ENCODE measurements at regions not wholly inside any gene's neighbourhood (a gene's known extent, or its start where the extent isn't known, plus 50 kb on each side); places are given as distances from the start of the nearest gene placed in this dataset.

- Histone ChIP-seq H3K9me2 (replicated peaks; ENCODE audit: low read depth, low read length) (no peaks in the 10 kb centered on the region), H2AFZ (ENCODE audit: low read length) (no peak overlapping the region), H3K4me3 (ENCODE audit: low read length, poor library complexity, severe bottlenecking) (no peak overlapping the region), H4K20me1 (ENCODE audit: insufficient read depth, low read length, poor library complexity, severe bottlenecking) (no peaks in the 10 kb centered on the region), H3K27me3 (ENCODE audit: insufficient read depth, low read length, poor library complexity, severe bottlenecking) (no peaks in the 10 kb centered on the region), H3K9me3 (ENCODE audit: insufficient read depth, low read depth, low read length) (0 out of 2 replicates have a peak, but pooled peaks cover 5% of the 10 kb centered on the region), H3K9ac (ENCODE audit: low read depth, low read length, poor library complexity, severe bottlenecking) (no peak overlapping the region), H3K4me1 (ENCODE audit: insufficient read depth, low read length, poor library complexity, severe bottlenecking) (no peaks in the 10 kb centered on the region), H3K36me3 (ENCODE audit: insufficient read depth, low read length) (no peaks in the 10 kb centered on the region), H3F3A (ENCODE audit: low read depth) (no peaks in the 10 kb centered on the region), H3K4me2 (ENCODE audit: low read depth, low read length, poor library complexity, severe bottlenecking) (no peak overlapping the region), H3K79me2 (ENCODE audit: insufficient read depth, low read length) (no peaks in the 10 kb centered on the region)
- no peak for TF ChIP-seq CTCF (conservative IDR thresholded peaks at IDR 0.05; ENCODE audit: low read length)
- no peak for TF ChIP-seq EZH2phosphoT487 (IDR thresholded peaks at IDR 0.05; ENCODE audit: borderline replicate concordance)
Measured at GRCh38 chr3:106755336-106755735, 621.9 kb upstream of the CCDC54 start.

DNA sequence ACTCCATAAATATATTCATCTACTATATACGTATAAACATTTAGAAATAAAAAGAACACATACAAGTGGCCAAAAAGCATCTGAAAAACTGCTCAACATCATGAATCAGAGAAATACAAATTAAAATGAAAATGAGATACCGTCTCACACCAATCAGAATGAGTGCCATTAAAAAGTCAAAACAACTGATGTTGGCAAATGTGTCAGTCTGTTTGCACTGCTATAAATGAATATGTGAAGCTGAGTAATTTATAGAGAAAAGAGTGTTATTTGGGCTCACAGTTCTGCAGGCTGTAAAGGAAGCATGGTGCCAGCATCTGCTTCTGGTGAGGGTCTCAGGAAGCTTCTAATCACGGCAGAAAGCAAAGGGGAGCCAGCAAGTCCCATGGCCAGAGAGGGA, 620.3 kb upstream of the CCDC54 start:
- Histone ChIP-seq H3K79me2 (ENCODE audit: insufficient read depth, low read length) (no peaks in the 10 kb centered on the region), H4K20me1 (ENCODE audit: insufficient read depth, low read length, poor library complexity, severe bottlenecking) (no peaks in the 10 kb centered on the region), H3K4me1 (ENCODE audit: insufficient read depth, low read length, poor library complexity, severe bottlenecking) (no peaks in the 10 kb centered on the region), H3K9ac (ENCODE audit: low read depth, low read length, poor library complexity, severe bottlenecking) (no peak overlapping the region), H3K9me3 (ENCODE audit: insufficient read depth, low read depth, low read length) (0 out of 2 replicates have a peak, but pooled peaks cover 5% of the 10 kb centered on the region), H3F3A (ENCODE audit: low read depth) (no peaks in the 10 kb centered on the region), H3K4me2 (ENCODE audit: low read depth, low read length, poor library complexity, severe bottlenecking) (no peak overlapping the region), H3K36me3 (ENCODE audit: insufficient read depth, low read length) (no peaks in the 10 kb centered on the region), H3K9me2 (replicated peaks; ENCODE audit: low read depth, low read length) (no peaks in the 10 kb centered on the region), H2AFZ (ENCODE audit: low read length) (no peak overlapping the region), H3K4me3 (ENCODE audit: low read length, poor library complexity, severe bottlenecking) (no peak overlapping the region), H3K27me3 (ENCODE audit: insufficient read depth, low read length, poor library complexity, severe bottlenecking) (no peaks in the 10 kb centered on the region)
- TF ChIP-seq CTCF (conservative IDR thresholded peaks at IDR 0.05; ENCODE audit: low read length) (no peak), EZH2phosphoT487 (IDR thresholded peaks at IDR 0.05; ENCODE audit: borderline replicate concordance) (no peak)

DNA sequence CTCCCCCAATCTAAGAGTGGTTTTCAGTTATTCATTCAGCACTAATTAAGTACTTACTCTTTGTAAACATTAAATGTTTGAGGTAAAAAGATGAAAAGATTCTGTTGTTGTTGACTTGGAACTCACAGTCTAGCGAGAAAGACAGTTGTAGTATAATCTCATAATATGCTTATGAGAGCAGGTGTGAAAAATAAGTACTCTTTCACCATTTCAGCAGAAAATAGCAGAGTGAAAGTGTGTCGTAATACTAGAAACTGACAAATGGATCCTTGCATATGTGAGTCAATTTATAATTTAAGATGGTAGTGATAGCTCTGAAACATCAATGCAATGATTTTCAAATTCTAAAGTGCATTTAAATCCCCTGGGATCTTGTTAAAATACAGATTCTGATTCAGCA, 618.8 kb upstream of the CCDC54 start:
- 0 out of 2 replicates have a peak, but pooled peaks cover 5% of the 10 kb centered on the region for H3K9me3 ChIP-seq (ENCODE audit: insufficient read depth, low read depth, low read length)
- no peak overlapping the region for H3K9ac ChIP-seq (ENCODE audit: low read depth, low read length, poor library complexity, severe bottlenecking)
- H4K20me1 ChIP-seq (ENCODE audit: insufficient read depth, low read length, poor library complexity, severe bottlenecking) = no peaks in the 10 kb centered on the region
- H3F3A ChIP-seq (ENCODE audit: low read depth) = no peaks in the 10 kb centered on the region
- no peak overlapping the region for H3K4me2 ChIP-seq (ENCODE audit: low read depth, low read length, poor library complexity, severe bottlenecking)
- no peak overlapping the region for H3K4me3 ChIP-seq (ENCODE audit: low read length, poor library complexity, severe bottlenecking)
- H2AFZ ChIP-seq (ENCODE audit: low read length) = no peak overlapping the region
- no peaks in the 10 kb centered on the region for H3K9me2 ChIP-seq (replicated peaks; ENCODE audit: low read depth, low read length)
- H3K36me3 ChIP-seq (ENCODE audit: insufficient read depth, low read length) = no peaks in the 10 kb centered on the region
- H3K79me2 ChIP-seq (ENCODE audit: insufficient read depth, low read length) = no peaks in the 10 kb centered on the region
- H3K4me1 ChIP-seq (ENCODE audit: insufficient read depth, low read length, poor library complexity, severe bottlenecking) = no peaks in the 10 kb centered on the region
- TF ChIP-seq CTCF (conservative IDR thresholded peaks at IDR 0.05; ENCODE audit: low read length) (no peak), EZH2phosphoT487 (IDR thresholded peaks at IDR 0.05; ENCODE audit: borderline replicate concordance) (no peak)
- H3K27me3 ChIP-seq (ENCODE audit: insufficient read depth, low read length, poor library complexity, severe bottlenecking) = no peaks in the 10 kb centered on the region
